ENCODE measurements at regions not wholly inside any gene's neighbourhood (a gene's known extent, or its start where the extent isn't known, plus 50 kb on each side); places are given as distances from the start of the nearest gene placed in this dataset. TPM values are rescaled to one million over a fixed set of nuclear protein-coding genes. Genes with fewer than 3 reads are reported as not detected.
"Not testable (repeated sequence)": the region's sequence is repeated elsewhere in the genome, so short reads cannot be mapped to it uniquely, and the experiment has no call there.

- CTCF ChIA-PET; H3K4me3 Mint-ChIP-seq; H3K27ac ChIP-seq (ENCODE audit: low read length in 2 of 2); H3K4me1 ChIP-seq (ENCODE audit: control insufficient read depth in 2 of 2, insufficient read depth in 2 of 2, low read length in 2 of 2); DNase-seq; H3K9me3 Mint-ChIP-seq (ENCODE audit: insufficient read depth); H3K4me1 Mint-ChIP-seq; H3K4me2 ChIP-seq (replicated peaks; ENCODE audit: low read depth, low read length, poor library complexity, severe bottlenecking); H4K20me1 ChIP-seq (ENCODE audit: control insufficient read depth, insufficient read depth, low read length, poor library complexity, severe bottlenecking); H2AFZ ChIP-seq (ENCODE audit: insufficient read depth, low read depth, low read length, poor library complexity, severe bottlenecking); H3K36me3 ChIP-seq (replicated peaks in 1 of 2; ENCODE audit: control extremely low read depth in 1 of 2, control insufficient read depth in 1 of 2, extremely low read depth in 1 of 2, insufficient read depth in 2 of 2, low read length in 1 of 2); H3K9me3 ChIP-seq (ENCODE audit: control extremely low read depth in 1 of 3, control insufficient read depth in 2 of 3, insufficient read depth in 1 of 3, low read length in 2 of 3); H3K27me3 ChIP-seq (replicated peaks in 1 of 4; ENCODE audit: control extremely low read depth in 1 of 4, control insufficient read depth in 3 of 4, insufficient read depth in 4 of 4, low read length in 3 of 4); H3K79me2 ChIP-seq (ENCODE audit: control insufficient read depth, insufficient read depth, low read length); H3K9ac ChIP-seq (ENCODE audit: low read length); H3K4me3 ChIP-seq (ENCODE audit: control extremely low read depth in 1 of 5, extremely low read depth in 1 of 5, insufficient read depth in 1 of 5, low read depth in 2 of 5, low read length in 4 of 5); POLR2A ChIA-PET; ATAC-seq (ENCODE audit: low read depth); intact Hi-C loops (cut with micrococcal nuclease); H3K27ac Mint-ChIP-seq; H3K27me3 Mint-ChIP-seq: not testable (repeated sequence)
- no CpG with 5 or more reads among the region's 2 CpGs for WGBS (ENCODE audit: insufficient coverage)
Observed at GRCh38 chr2:87692914-87693313, 55.0 kb upstream of the PLGLB2 start.

- POLR2A ChIA-PET, result not testable (repeated sequence)
Observed at GRCh38 chr2:87693882-87694281, 54.0 kb upstream of the PLGLB2 start.

GRCh38 chr2:87695596-87696323 lies 52.1 kb upstream of the PLGLB2 start:
- 100% methylated on average over 2 of the region's 9 CpGs for WGBS (ENCODE audit: insufficient coverage)

More at GRCh38 chr2:87693882-87694281, 54.0 kb upstream of the PLGLB2 start:
- H4K20me1 ChIP-seq (ENCODE audit: control insufficient read depth, insufficient read depth, low read length, poor library complexity, severe bottlenecking); H3K36me3 ChIP-seq (replicated peaks in 1 of 2; ENCODE audit: control extremely low read depth in 1 of 2, control insufficient read depth in 1 of 2, extremely low read depth in 1 of 2, insufficient read depth in 2 of 2, low read length in 1 of 2); H3K4me2 ChIP-seq (replicated peaks; ENCODE audit: low read depth, low read length, poor library complexity, severe bottlenecking); H3K4me3 ChIP-seq (ENCODE audit: control extremely low read depth in 1 of 5, extremely low read depth in 1 of 5, insufficient read depth in 1 of 5, low read depth in 2 of 5, low read length in 4 of 5); DNase-seq; H2AFZ ChIP-seq (ENCODE audit: insufficient read depth, low read depth, low read length, poor library complexity, severe bottlenecking); H3K79me2 ChIP-seq (ENCODE audit: control insufficient read depth, insufficient read depth, low read length); H3K4me1 ChIP-seq (ENCODE audit: control insufficient read depth in 2 of 2, insufficient read depth in 2 of 2, low read length in 2 of 2); H3K9me3 Mint-ChIP-seq (ENCODE audit: insufficient read depth); CTCF ChIA-PET; H3K4me3 Mint-ChIP-seq; intact Hi-C loops (cut with micrococcal nuclease); H3K9me3 ChIP-seq (ENCODE audit: control extremely low read depth in 1 of 3, control insufficient read depth in 2 of 3, insufficient read depth in 1 of 3, low read length in 2 of 3); H3K27me3 ChIP-seq (replicated peaks in 1 of 4; ENCODE audit: control extremely low read depth in 1 of 4, control insufficient read depth in 3 of 4, insufficient read depth in 4 of 4, low read length in 3 of 4); H3K27me3 Mint-ChIP-seq; ATAC-seq (ENCODE audit: low read depth); H3K27ac ChIP-seq (ENCODE audit: low read length in 2 of 2); H3K9ac ChIP-seq (ENCODE audit: low read length); H3K27ac Mint-ChIP-seq; H3K4me1 Mint-ChIP-seq: not testable (repeated sequence)
- WGBS (ENCODE audit: insufficient coverage), result no CpG with 5 or more reads among the region's 1 CpG

More at GRCh38 chr2:87695596-87696323, 52.1 kb upstream of the PLGLB2 start:
- H4K20me1 ChIP-seq (ENCODE audit: control insufficient read depth, insufficient read depth, low read length, poor library complexity, severe bottlenecking); H3K27ac ChIP-seq (ENCODE audit: low read length in 2 of 2); H3K4me1 Mint-ChIP-seq; H3K4me3 ChIP-seq (ENCODE audit: control extremely low read depth in 1 of 5, extremely low read depth in 1 of 5, insufficient read depth in 1 of 5, low read depth in 2 of 5, low read length in 4 of 5); H3K79me2 ChIP-seq (ENCODE audit: control insufficient read depth, insufficient read depth, low read length); H3K4me1 ChIP-seq (ENCODE audit: control insufficient read depth in 2 of 2, insufficient read depth in 2 of 2, low read length in 2 of 2); H2AFZ ChIP-seq (ENCODE audit: insufficient read depth, low read depth, low read length, poor library complexity, severe bottlenecking); H3K4me3 Mint-ChIP-seq; H3K4me2 ChIP-seq (replicated peaks; ENCODE audit: low read depth, low read length, poor library complexity, severe bottlenecking); intact Hi-C loops (cut with micrococcal nuclease); H3K9me3 ChIP-seq (ENCODE audit: control extremely low read depth in 1 of 3, control insufficient read depth in 2 of 3, insufficient read depth in 1 of 3, low read length in 2 of 3); H3K27me3 Mint-ChIP-seq; H3K9me3 Mint-ChIP-seq (ENCODE audit: insufficient read depth); H3K27ac Mint-ChIP-seq; H3K9ac ChIP-seq (ENCODE audit: low read length); H3K27me3 ChIP-seq (replicated peaks in 1 of 4; ENCODE audit: control extremely low read depth in 1 of 4, control insufficient read depth in 3 of 4, insufficient read depth in 4 of 4, low read length in 3 of 4); POLR2A ChIA-PET; CTCF ChIA-PET; H3K36me3 ChIP-seq (replicated peaks in 1 of 2; ENCODE audit: control extremely low read depth in 1 of 2, control insufficient read depth in 1 of 2, extremely low read depth in 1 of 2, insufficient read depth in 2 of 2, low read length in 1 of 2); ATAC-seq (ENCODE audit: low read depth); DNase-seq: not testable (repeated sequence)

Small RNAs in the stretch of these regions (small RNA-seq; reads per million reads assigned to genes)
- gene MIR4771-1 (ENCODE audit: insufficient read length, low read depth, low replicate concordance), result not detected
